C4-2B (cell line): ENCODE measurements at regions not wholly inside any gene's neighbourhood (a gene's known extent, or its start where the extent isn't known, plus 50 kb on each side); places are given as distances from the start of the nearest gene placed in this dataset.

Experiments used
- CTCF ChIP-seq: fragments of 450-650 bp; conservative IDR thresholded peaks from 2 replicates; pipeline ENCODE4 v1.5.1; 2017; ENCODE audit warnings: mild to moderate bottlenecking
- ZFX ChIP-seq: fragments of 450-650 bp; IDR thresholded peaks from 2 replicates; pipeline ENCODE4 v1.6.1; 2017

GRCh38 chr5:89840906-89841305, 568.6 kb downstream of the CETN3 start:
- TF ChIP-seq CTCF (no peak), ZFX (no peak)
